Fibroblast of the conjunctiva (primary cell): ENCODE measurements at regions not wholly inside any gene's neighbourhood (a gene's known extent, or its start where the extent isn't known, plus 50 kb on each side); places are given as distances from the start of the nearest gene placed in this dataset.

Experiments
- DNase-seq: peaks from one replicate; pipeline ENCODE4 v3.0.0-alpha.2; 2010; ENCODE audit warnings: low read depth

- no peak for DNase-seq
These were observed 224.6 kb downstream of the TLE4 start for GRCh38 chr9:79796411-79796810.

- DNase-seq: no peak
These were observed 216.9 kb downstream of the TLE4 start for GRCh38 chr9:79788662-79789061.

GRCh38 chr9:79781263-79781662 is 209.5 kb downstream of the TLE4 start:
- DNase-seq: no peak

GRCh38 chr9:79780559-79780958 is 208.8 kb downstream of the TLE4 start:
- no peak for DNase-seq

- no peak for DNase-seq
These were observed 208.1 kb downstream of the TLE4 start for GRCh38 chr9:79779901-79780300.

- DNase-seq: no peak
These were observed 206.8 kb downstream of the TLE4 start for GRCh38 chr9:79778581-79778980.

- no peak for DNase-seq
These were observed 204.8 kb downstream of the TLE4 start for GRCh38 chr9:79776581-79776980.
